ENCODE measurements at regions not wholly inside any gene's neighbourhood (a gene's known extent, or its start where the extent isn't known, plus 50 kb on each side); places are given as distances from the start of the nearest gene placed in this dataset.

GRCh38 chr6:170034294-170034693 is 256.6 kb downstream of the DLL1 start:
- TF ChIP-seq CTCF (IDR thresholded peaks at IDR 0.05) = no peak
- TF ChIP-seq POLR2A (IDR thresholded peaks at IDR 0.05) = no peak

Measured in testis (tissue), 2 donors.